Dedifferentiated amniotic fluid mesenchymal stem cell (primary cell): ENCODE measurements at regions not wholly inside any gene's neighbourhood (a gene's known extent, or its start where the extent isn't known, plus 50 kb on each side); places are given as distances from the start of the nearest gene placed in this dataset.
A peak's percentile ranks its signal among the peaks of the same experiment; 100 is the strongest.
"Not testable (repeated sequence)": the region's sequence is repeated elsewhere in the genome, so short reads cannot be mapped to it uniquely, and the experiment has no call there.

Experiments
- DNase-seq: peaks from one replicate; pipeline ENCODE4 v3.0.0-alpha.2; 2016; ENCODE audit errors: extremely low spot score

DNA sequence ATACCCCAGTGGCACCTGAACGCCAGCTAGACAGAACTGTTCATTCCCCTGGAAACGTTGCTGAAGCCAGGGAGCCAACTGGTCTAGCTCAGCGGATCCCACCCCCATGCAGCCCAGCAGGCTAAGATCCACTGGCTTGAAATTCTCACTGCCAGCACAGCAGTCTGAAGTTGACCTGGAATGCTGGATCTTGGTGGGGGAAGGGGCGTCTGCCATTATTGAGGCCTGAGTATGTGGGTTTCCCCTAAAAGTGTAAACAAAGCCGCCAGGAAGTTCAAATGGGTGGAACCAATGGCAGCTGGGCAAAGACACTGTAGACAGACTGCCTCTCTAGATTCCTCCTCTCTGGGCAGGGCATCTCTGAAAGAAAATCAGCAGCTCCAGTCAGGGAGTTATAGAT, 213.0 kb downstream of the NKX6-1 start:
- no peak for DNase-seq

DNA sequence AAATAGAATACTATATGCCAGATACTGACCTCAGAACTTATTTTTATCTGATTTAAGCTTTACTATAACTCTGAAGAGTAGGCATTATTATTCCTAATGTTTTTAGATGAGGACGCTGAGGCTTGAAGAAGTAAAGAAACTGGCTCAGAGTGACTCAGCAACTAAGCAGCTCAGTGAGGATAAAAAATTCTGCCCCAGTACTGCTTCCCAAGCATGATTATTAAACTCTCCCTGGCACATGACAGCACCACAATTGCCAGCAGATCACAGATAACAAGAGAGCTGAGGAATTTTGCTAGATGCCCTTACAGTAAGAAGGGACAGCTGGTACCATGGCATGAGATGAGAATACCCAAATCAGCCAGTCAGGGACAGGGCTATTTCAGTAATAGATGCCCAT, 219.4 kb downstream of the NKX6-1 start:
- DNase-seq: peak; percentile 47

DNA sequence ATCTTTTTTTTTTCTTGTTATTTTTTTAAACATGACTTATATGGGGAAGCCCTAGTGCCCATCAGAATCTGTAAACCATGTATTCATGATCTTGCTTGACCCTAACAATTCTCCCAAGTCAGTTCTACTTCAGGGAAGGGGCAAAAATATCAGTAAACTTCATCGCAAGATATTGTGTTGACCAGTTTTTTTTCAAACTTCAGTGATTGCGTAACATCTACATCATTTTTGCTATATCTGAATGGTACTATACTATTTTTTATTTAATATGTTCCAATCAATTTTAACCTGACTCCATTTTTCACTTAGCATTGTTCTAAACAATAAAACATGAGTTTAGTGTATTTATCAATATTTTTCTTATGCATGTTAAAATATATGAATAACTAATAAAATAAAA, 221.2 kb downstream of the NKX6-1 start:
- no peak for DNase-seq

DNA sequence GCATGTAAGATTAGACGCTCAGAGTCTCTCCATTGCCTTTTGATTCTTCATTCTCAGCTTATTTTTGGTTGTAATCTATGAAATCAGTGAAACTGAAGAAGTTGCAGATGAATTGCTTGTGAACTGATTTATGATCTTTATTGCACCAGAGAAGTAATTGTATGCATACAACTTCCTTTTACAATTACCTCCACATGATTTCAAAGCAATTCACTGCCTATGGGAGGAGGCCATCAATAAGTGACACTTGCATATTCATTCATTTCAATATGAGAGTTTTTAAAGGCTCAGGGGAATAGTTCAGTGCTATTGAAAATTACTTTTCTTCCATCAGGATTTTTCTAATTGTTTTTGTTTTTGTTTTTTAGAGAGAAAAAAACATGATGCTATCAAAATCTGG, 222.3 kb downstream of the NKX6-1 start:
- DNase-seq: no peak

DNA sequence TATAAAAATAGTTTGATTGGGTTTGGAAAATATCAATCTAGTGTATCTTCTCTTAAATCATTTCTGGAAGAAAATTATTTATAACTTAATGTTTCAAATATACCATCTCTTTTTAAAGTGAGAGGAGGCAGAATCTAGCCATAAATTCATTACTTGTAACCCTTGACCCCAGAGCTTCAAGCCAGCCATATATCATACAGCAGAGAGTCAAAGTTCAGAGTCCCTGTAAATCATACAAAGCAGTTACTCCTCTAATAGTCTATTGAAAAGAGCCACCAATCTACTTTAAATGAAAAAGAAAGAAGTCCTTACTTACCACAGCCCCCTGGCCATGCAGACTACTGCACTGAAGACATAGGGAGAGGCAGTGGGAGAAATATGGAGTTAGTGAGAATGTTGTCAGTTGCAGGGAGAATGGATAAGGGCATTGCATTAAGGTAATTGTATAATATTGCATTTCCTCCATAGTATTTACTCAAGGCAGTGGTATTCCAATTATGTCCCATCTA, 229.5 kb downstream of the NKX6-1 start:
- no peak for DNase-seq

DNA sequence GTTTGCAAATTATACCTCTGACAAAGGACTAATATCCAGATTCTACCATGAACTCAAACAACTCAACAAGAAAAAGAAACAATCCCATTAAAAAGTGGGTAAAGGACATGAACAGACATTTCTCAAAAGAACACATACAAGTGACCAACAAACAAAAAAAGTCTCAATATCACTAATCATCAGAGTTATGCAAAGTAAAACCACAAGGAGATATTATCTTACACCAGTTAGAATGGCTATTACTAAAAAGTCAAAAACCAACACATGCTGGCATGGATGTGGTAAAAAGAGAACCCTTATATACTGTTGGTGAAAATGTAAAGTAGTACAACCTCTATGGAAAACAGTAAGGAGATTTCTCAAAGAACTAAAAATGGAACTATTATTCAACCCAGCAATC, 234.4 kb downstream of the NKX6-1 start:
- DNase-seq: no peak

DNA sequence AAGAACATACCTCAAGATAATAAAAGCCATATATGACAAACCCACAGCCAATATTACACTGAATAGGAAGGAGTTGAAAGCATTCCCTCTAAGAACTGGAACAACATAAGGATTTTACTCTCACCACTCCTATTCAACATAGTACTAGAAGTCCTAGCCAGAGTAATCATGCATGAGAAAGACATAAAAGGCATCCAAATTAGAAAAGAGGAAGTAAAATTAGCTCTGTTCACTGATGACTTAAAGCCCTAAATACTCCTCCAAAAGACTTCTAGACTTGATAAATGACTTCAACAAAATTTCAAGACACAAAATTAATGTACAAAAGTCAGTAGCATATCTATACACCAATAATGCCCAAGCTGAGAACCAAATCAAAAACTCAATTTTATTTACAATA, 235.7 kb downstream of the NKX6-1 start:
- no peak for DNase-seq

DNA sequence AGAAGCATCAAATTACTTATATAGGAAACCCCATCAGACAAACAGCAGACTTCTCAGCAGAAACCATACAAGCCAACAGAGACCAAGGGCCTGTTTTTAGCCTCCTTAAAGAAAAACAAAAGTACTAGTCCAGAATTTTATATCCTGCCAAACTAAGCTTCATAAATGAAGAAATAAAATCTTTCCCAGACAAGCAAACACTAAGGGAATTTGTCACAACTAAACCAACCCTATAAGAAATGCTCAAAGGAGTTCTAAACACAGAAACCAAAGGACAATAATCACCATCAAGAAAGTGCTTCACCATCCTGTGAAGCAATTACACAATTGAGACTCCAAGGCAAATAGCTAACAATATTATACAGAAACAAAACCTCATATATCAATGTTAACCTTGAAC, 238.6 kb downstream of the NKX6-1 start:
- DNase-seq: no peak

DNA sequence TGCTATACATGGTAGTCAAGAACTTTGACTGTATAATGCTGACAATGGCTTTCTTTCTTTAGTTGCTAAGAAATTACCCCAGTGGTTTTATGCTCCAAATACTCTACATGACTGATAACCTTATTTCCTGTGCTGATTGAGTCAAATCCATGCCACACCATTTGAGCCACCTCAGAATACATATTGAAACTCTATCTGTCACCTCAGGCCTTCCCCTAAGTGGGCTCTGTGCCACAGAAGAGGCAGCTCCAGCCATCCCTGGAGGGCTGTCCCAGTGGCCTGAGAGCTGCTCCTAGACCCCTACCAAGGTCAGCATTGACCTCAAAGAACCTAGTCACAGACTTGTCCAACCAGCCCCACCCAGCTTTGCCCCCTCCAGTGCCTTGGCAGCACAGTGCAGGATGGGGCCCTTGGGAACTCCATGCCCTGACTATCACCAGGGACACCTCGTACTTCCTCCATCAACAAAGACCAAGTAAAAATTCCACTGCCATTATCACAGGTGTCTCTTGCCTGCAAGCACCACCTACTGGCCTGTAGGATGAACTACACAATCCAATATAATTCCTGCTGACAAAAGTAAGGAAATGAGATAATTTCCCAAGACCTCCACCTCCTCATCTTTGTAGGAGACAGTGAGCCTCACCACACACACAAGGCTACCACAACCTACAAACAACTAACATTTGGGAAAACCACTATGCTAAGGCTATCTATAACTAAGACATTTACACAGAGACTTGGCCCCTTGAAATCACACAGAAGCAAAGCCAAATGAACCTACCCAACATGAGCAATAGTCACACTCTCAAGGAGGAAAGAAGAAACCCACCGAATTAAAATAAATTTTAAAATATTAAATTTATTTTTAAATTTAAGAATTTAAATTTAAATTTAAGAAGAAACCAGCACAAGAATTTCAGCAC, 239.9 kb downstream of the NKX6-1 start:
- no peak for DNase-seq

DNA sequence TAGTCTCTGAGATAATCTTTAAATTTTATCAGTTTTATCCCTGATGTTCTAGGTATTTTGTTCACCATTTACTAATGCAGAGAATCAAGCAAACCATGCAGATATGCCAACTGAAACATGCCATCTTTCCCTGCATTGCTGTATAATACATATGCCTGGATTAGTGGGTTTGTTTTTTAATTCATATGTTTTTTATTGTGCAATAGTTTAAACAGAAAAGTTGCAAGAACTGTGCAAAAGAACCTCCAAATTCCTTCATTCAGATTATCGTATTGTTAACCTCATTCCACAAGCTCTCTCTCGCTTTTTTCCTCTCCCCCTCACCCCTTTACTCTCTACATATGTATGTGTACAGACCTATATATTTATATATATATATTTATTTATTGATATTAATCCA, 244.6 kb downstream of the NKX6-1 start:
- DNase-seq: no peak

DNA sequence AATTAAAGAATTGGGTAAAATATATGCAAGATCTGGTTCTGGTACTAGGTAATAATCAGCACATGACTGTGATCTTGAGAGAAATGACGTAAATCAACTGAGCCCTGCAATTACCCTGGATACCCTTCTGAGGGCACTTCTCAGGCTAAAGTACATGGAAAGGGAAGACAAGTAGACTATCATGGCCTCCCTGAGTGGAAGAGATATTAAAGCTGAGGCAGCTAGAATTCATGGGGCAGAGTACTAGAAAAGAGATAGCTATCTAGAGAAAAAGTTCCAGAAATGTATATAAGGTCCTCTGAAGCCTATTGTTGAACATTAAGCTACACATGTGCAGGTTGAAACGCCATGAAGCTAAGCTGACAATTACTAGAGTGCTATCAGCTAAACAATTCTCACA, 249.6 kb downstream of the NKX6-1 start:
- DNase-seq: no peak

DNA sequence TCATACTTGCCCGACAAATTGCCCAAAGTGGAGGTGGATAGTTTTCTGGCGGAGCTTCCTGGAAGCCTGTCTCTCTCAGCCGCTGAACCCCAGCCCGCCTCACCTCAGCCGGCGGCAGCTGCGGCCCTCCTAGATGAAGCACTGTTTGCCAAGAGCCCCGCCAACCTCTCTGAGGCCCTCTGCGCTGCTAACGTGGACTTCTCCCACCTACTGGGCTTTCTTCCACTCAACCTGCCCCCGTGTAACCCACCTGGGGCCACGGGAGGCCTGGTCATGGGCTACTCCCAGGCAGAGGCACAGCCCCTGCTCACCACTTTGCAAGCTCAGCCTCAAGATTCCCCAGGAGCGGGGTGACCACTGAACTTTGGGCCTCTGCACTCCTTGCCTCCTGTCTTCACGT, 254.1 kb downstream of the NKX6-1 start:
- not testable (repeated sequence) for DNase-seq

DNA sequence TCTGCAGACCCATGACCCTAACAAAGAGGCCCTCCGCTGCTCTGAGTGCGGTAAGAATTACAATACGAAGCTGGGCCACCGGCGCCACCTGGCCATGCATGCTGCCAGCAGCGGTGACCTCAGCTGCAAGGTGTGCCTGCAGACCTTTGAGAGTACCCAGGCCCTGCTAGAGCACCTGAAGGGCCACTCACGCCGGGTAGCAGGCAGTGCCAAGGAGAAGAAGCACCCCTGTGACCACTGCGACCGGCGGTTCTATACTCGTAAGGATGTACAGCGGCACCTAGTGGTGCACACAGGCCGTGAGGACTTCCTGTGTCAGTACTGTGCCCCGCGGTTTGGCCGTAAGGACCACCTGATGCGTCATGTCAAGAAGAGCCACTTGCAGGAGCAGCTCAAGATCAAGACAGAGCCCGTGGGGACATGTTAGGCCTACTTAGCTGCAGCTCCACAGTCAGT, 254.7 kb downstream of the NKX6-1 start:
- not testable (repeated sequence) for DNase-seq

DNA sequence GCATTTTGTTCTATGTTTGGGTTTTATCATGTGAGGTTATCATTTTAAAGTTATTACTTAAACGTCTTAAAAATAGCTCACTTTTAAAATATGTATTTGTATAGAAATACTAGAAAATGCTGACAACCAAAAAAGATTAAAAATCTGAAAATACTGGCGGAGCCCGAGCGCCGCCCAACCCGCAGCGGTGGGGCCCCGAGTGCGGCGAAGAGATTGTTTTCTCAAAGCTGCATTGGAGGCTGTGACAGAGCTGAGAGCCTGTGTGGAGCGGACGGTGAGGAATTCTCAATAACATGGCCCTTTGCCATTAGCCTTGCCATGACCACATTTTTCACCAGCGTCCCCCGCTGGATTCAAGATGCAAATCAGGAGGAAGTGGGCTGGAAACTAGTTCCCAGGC, 255.4 kb downstream of the NKX6-1 start:
- DNase-seq: no peak

DNA sequence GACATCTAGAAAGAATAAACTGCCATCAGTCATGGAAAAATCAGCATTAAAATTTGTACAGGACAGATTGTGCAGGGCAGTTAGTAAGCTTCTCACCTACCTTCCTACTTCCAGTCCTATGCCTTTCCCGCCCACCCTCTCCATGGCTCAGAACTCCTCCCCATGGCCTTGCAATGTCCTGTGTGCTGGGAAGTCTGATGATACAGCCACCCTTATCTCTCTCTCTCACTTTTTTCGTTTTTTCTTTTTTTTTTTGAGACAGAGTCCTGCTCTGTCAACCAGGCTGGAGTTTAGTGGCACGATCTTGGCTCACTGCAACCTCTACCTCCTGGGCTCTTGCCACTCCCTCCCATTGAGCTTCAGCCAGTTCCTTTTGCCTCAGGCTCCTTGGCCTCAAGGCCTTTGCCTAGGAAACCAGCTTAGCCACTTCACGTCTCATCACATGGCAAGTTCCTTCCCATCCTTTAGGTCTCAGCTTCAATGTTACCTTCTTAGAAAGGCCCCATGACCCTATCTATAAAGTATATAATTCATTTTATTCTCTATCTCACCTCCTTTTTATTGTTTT, 259.7 kb downstream of the NKX6-1 start:
- DNase-seq: no peak

DNA sequence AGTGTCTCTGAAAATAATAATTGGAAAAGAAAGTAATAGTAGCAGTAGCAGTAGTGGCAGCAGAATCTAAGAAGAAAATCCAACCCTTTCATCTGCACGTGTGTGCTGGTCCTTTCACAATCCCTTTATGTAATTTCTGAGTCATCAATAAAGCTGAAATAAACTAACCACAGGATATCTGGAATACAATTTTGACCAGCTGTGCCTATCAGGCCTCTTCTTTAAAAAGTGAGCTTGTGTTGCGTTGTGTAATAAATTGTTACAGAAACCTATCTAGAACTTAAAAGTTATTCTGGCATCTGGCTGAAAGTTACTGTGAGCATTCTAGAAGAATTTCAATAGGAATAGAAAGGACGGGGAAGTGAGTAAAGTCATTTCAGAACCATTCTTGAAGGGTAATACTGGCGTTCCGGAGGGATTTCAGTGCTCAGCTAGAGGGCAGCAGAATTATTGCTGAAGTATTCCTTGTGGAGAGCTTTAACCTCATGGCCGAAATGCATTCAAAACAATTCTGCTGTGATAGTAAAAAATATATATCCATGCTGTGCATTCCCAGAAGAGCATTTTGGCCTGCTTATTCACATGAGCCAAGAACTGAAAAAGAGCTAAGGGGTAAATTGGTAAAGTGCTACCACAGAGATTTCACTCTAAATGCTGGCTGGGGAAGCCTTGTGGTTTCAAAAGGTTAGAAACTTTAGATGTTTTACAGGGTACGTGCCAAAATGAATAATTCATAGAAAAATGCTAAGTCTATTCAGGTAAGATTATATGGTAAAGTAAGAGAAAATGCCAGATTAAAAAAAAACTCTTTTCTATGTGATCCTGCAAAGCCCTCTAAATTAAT, 260.6 kb downstream of the NKX6-1 start:
- no peak for DNase-seq

DNA sequence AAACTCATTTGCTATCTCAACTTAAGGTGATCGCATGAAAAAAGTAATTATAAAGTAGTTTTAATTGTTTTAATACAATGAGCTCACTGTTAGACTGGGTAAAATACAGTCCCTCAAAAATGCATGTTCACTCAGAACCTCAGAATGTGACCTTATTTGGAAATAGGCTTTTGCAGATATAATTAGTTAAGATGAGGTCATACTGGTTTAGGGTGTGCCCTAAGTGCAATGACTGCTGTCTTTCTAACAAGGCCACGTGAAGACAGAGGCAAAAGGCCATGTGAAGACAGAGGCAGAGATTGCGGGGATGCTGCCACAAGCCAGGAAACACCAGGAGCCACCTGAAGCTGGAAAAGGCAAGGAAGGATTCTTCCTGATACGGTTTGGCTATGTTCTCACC, 262.1 kb downstream of the NKX6-1 start:
- DNase-seq: no peak

DNA sequence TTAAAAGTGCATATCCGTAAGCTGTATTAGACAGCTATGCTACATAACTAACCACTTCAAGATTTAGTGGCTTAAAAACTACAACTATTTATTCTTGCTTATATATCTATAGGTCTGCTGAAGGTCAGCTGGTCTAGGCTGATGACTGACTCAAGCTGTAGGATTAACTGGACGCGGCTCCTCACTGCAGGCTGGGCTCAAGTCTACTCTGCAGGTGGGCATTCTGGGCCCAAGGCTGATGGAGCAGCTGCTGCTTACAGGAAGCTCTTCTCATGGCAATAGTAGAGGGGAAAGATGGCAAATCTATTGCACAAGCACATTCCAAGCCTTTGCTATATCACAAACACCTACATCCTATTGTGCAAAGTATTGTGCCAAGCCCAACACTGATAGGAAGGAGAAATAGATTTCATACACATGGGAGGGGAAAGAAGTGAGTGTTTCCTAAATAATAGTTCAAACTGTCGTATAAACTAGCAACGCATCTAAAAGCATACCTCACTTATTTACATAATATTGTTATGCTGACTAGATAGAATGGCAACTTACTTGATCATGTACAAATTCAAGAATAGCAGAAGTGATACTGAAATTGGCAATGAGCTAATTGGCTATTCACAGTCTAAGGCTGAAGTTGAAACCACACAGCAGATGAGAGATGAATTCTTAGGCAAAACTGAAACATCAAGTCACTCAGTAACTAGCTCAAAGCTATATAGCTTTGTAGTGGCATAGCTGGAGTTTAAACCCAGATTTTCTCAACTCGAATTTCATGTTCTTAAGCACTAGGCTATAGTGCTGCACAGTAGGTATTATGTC, 263.8 kb downstream of the NKX6-1 start:
- DNase-seq: no peak

DNA sequence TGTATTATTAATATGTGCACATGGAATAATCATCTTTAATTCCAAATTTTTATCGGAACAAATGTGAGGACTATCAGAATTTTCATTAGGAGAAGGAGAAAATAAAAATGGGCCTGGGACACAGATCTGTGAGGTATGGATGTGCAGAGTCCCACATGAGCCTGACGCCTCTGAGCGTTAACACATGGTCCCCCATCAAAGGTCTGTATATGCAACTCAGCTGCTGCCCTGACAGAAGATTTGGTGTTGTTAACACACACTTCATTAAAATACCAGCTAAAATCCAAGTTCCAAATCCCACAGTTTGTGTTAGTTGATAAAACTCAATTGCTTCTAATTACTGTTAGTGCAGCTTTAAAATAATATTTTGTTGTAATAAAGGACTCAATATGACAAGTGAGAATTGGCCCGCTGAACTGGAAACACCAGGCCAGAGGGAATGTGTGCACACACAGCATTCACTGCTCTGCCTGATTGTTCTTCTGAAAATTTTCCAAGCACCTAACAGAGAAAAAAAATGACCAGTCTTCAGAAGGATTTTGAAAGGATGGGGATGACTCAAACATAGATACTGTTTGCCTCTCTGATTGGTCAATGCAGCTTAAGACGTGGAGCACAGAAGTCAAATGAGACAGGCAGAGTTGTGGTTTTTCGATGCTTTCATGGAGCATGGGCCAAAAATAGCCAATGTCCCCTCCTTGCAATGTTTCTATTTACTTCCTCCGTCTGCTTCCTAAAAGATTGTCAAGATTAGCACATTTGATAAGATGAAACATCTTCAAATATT, 266.6 kb downstream of the NKX6-1 start:
- DNase-seq: no peak

DNA sequence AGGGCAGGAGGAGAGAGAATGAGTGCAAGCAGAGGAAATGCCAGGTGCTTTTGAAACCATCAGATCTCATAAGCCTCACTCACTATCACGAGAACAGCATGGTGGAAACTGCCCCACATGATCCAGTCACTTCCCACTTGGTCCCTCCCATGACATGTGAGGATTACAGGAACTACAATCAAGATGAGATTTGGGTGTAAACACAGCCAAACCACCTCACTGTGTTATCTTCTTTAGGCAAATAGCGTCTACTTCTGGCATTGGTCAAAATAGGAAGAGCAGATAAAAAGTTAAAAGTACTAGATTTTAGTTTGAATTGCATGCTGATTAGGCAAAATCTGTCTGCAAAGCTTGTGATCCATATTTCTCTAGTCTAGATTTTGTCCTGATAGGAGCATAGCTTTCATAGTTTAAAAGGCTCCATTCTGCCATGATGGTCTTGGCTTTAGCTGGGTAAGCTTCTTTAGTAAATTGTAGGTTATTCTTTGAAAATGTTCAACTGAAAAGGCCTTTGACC, 267.5 kb downstream of the NKX6-1 start:
- no peak for DNase-seq
